ENCODE measurements at regions not wholly inside any gene's neighbourhood (a gene's known extent, or its start where the extent isn't known, plus 50 kb on each side); places are given as distances from the start of the nearest gene placed in this dataset.

GRCh38 chr3:19811689-19812088 is 122.3 kb downstream of the EFHB start:
- TF ChIP-seq CTCF (IDR thresholded peaks at IDR 0.05), result no peak
- H3K36me3 ChIP-seq (ENCODE audit: insufficient read depth in 1 of 2, low read depth in 1 of 2), result no peaks in the 10 kb centered on the region
- intact Hi-C loops (cut with DNase I), result no loop called here
- ATAC-seq (no peak), DNase-seq (no peak)
- H3K27ac ChIP-seq, result no peak overlapping the region
- no peaks in the 10 kb centered on the region for H3K27me3 ChIP-seq (ENCODE audit: insufficient read depth in 3 of 3, low read length in 2 of 3)
- no peaks in the 10 kb centered on the region for H3K4me1 ChIP-seq
- 49 to 54% (median 49%) methylated on average over 3 of the region's 3 CpGs for whole genome bisulfite sequencing, 3 donors
- no peaks in the 10 kb centered on the region for H3K9me3 ChIP-seq
- H3K4me3 ChIP-seq, result no peak overlapping the region

GRCh38 chr3:19808834-19809233 is 125.2 kb downstream of the EFHB start:
- ATAC-seq (no peak), DNase-seq (no peak)
- 53 to 64% (median 61%) methylated on average over 3 of the region's 3 CpGs for WGBS, 3 donors
- Histone ChIP-seq H3K36me3 (ENCODE audit: insufficient read depth in 1 of 2, low read depth in 1 of 2) (no peaks in the 10 kb centered on the region), H3K9me3 (no peaks in the 10 kb centered on the region), H3K4me1 (no peaks in the 10 kb centered on the region), H3K4me3 (no peak overlapping the region), H3K27me3 (ENCODE audit: insufficient read depth in 3 of 3, low read length in 2 of 3) (no peaks in the 10 kb centered on the region), H3K27ac (no peak overlapping the region)
- intact Hi-C loops (cut with DNase I), result no loop called here
- TF ChIP-seq CTCF (IDR thresholded peaks at IDR 0.05), result no peak

GRCh38 chr3:19799887-19800286 is 134.1 kb downstream of the EFHB start:
- H3K27me3 ChIP-seq (ENCODE audit: insufficient read depth in 3 of 3, low read length in 2 of 3), result no peaks in the 10 kb centered on the region
- no peak overlapping the region for H3K27ac ChIP-seq
- H3K4me3 ChIP-seq, result no peak overlapping the region
- DNase-seq (no peak), ATAC-seq (no peak)
- TF ChIP-seq CTCF (IDR thresholded peaks at IDR 0.05), result no peak
- intact Hi-C loops (cut with DNase I), result no loop called here
- no peaks in the 10 kb centered on the region for H3K4me1 ChIP-seq
- peaks cover 13% of the 10 kb centered on the region for H3K9me3 ChIP-seq
- no peaks in the 10 kb centered on the region for H3K36me3 ChIP-seq (ENCODE audit: insufficient read depth in 1 of 2, low read depth in 1 of 2)

GRCh38 chr3:19799115-19799514 is 134.9 kb downstream of the EFHB start:
- Histone ChIP-seq H3K4me3 (no peak overlapping the region), H3K36me3 (ENCODE audit: insufficient read depth in 1 of 2, low read depth in 1 of 2) (no peaks in the 10 kb centered on the region), H3K27ac (no peak overlapping the region), H3K4me1 (no peaks in the 10 kb centered on the region), H3K9me3 (peaks cover 13% of the 10 kb centered on the region), H3K27me3 (ENCODE audit: insufficient read depth in 3 of 3, low read length in 2 of 3) (no peaks in the 10 kb centered on the region)
- no peak for TF ChIP-seq CTCF (IDR thresholded peaks at IDR 0.05)
- DNase-seq (no peak), ATAC-seq (no peak)
- intact Hi-C loops (cut with DNase I), result no loop called here

GRCh38 chr3:19798324-19798723 is 135.7 kb downstream of the EFHB start:
- no peak overlapping the region for H3K27ac ChIP-seq
- no peak for TF ChIP-seq CTCF (IDR thresholded peaks at IDR 0.05)
- H3K27me3 ChIP-seq (ENCODE audit: insufficient read depth in 3 of 3, low read length in 2 of 3), result no peaks in the 10 kb centered on the region
- peaks cover 13% of the 10 kb centered on the region for H3K9me3 ChIP-seq
- ATAC-seq (no peak), DNase-seq (no peak)
- H3K4me3 ChIP-seq, result no peak overlapping the region
- H3K36me3 ChIP-seq (ENCODE audit: insufficient read depth in 1 of 2, low read depth in 1 of 2), result no peaks in the 10 kb centered on the region
- intact Hi-C loops (cut with DNase I), result no loop called here
- H3K4me1 ChIP-seq, result no peaks in the 10 kb centered on the region
- WGBS, 3 donors, result 77 to 79% (median 78%) methylated on average over 2 of the region's 2 CpGs
